ENCODE measurements at regions not wholly inside any gene's neighbourhood (a gene's known extent, or its start where the extent isn't known, plus 50 kb on each side); places are given as distances from the start of the nearest gene placed in this dataset.

DNA sequence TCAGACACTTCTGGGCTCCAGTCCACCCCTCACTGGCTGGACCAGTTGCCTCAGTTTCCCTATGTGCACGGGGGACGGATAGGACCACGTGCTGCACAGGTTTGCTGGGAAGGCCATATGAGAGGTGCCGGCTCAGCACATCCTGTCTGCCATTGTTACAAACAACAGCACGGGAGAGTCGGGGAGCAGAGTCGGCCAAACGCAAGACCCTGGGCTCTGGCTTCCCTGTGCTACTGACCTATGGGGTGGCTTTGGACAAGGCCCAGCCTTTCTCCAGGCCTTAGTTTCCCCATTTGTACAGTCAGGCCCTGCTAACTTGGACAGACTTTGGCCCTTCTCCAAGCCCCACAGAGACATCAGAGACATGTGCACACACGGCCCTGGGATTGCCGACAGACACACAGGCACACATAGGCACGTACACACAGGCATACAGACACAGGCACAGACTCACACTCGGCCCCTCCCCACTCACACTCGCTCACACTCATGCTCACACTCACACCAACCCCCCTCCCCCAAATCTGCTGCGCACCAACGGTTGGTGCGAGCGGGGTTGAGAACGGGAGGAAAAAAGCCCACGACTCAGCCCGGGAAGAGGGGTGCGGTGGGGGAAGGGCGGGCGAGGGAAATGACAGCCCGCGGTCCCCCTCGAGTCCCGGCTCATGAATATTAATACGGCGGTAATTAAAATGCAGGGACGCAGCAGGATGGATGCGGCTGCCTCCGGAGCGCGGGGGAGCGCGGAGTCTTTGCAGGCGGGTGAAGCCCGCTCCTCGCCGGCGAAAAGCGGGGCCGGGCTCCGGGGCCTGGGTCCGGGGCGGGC lies 133.0 kb downstream of the C9orf50 start:
- TF ChIP-seq EP300 (IDR thresholded peaks at IDR 0.05) (no peak), CTCF (IDR thresholded peaks at IDR 0.05) (no peak), POLR2A (IDR thresholded peaks at IDR 0.05) (no peak)
